ENCODE measurements at regions not wholly inside any gene's neighbourhood (a gene's known extent, or its start where the extent isn't known, plus 50 kb on each side); places are given as distances from the start of the nearest gene placed in this dataset.

DNA sequence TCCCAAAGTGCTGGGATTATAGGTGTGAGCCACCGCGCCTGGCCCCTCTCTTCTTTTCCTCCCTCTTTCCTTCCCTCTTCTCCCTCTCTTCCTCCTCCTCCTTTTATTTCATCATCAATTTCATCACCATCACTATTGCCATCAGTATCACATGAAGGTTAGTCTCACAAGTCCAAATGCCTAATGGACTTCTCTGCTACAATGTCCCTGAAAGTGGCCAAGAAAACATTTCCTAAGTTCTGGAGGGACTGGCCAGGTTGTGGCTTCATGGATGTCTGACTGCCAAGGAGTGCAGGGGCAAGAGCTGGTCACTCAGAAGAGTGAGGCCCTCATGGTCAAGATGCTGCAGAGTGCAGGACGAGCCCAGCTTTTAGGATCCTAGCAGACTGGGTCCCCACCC, 97.6 kb downstream of the SYNE3 start:
- Histone ChIP-seq H2AFZ (ENCODE audit: low read length) (no peak overlapping the region), H3K79me2 (ENCODE audit: insufficient read depth, low read length) (no peaks in the 10 kb centered on the region)
- POLR2A ChIA-PET = no interaction called here

DNA sequence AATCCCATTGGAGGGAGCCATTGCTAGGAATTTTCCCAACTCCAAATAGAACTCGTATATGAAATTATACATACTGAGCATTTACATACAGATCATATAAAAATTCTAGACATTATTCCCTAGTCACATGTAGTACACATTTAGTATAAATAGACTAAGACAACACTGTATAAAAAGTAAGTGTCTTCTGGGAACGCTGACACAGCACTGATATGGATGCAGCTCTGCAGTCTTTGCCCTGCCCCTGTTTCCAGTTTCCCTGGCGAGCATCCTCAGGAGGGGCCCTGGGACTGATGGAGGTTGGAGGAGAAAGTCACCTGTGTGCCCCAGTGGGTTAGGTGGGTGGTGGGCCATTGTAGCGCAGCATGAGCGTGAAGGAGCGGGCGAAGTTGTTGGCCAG, 97.8 kb upstream of the CLMN start:
- 98% methylated on average over 7 of the region's 7 CpGs for WGBS (ENCODE audit: low lambda C conversion rate)
- CTCF ChIA-PET (ENCODE audit: low intra/inter-chr PET ratio, low total read pairs) = no interaction called here
- Histone ChIP-seq H3K9me3 (ENCODE audit: low read length) (no peaks in the 10 kb centered on the region), H2AFZ (ENCODE audit: low read length) (no peak overlapping the region), H3K27me3 (ENCODE audit: control insufficient read depth in 1 of 2, insufficient read depth in 2 of 2, low read length in 2 of 2) (no peaks in the 10 kb centered on the region), H3K4me3 (replicated peaks in 1 of 3; ENCODE audit: insufficient read depth in 1 of 3, low read depth in 2 of 3, low read length in 3 of 3) (no peak overlapping the region), H3K9ac (ENCODE audit: insufficient read depth, low read depth, low read length) (no peak overlapping the region), H3K79me2 (ENCODE audit: insufficient read depth, low read length) (no peaks in the 10 kb centered on the region), H3K4me1 (ENCODE audit: insufficient read depth, low read length) (no peaks in the 10 kb centered on the region), H3K36me3 (replicated peaks in 1 of 2; ENCODE audit: control insufficient read depth in 1 of 2, insufficient read depth in 2 of 2, low read length in 2 of 2) (peaks cover 2 to 30% of the 10 kb centered on the region in 2 experiments; a peak in 4 of 5 replicates), H3K27ac (ENCODE audit: extremely low read length, insufficient read depth, low read length) (no peak overlapping the region), H3K4me2 (ENCODE audit: low read depth, low read length) (no peak overlapping the region), H4K20me1 (ENCODE audit: insufficient read depth, low read length) (no peaks in the 10 kb centered on the region)
- intact Hi-C loops (cut with micrococcal nuclease; ENCODE audit: unreplicated experiment) (no loop called here), in situ Hi-C loops (cut with HindIII; ENCODE audit: extremely low pct_ligation_motif_present, low pct_unique_long_range_greater_than_20kb) (no loop called here)
- POLR2A ChIA-PET = no interaction called here
- ATAC-seq (no peak), FAIRE-seq (no peak), DNase-seq (ENCODE audit: low spot score) (no peak)
- no TSS peak for BruUV-seq (replicated peaks)
- TF ChIP-seq, protein P1, sequence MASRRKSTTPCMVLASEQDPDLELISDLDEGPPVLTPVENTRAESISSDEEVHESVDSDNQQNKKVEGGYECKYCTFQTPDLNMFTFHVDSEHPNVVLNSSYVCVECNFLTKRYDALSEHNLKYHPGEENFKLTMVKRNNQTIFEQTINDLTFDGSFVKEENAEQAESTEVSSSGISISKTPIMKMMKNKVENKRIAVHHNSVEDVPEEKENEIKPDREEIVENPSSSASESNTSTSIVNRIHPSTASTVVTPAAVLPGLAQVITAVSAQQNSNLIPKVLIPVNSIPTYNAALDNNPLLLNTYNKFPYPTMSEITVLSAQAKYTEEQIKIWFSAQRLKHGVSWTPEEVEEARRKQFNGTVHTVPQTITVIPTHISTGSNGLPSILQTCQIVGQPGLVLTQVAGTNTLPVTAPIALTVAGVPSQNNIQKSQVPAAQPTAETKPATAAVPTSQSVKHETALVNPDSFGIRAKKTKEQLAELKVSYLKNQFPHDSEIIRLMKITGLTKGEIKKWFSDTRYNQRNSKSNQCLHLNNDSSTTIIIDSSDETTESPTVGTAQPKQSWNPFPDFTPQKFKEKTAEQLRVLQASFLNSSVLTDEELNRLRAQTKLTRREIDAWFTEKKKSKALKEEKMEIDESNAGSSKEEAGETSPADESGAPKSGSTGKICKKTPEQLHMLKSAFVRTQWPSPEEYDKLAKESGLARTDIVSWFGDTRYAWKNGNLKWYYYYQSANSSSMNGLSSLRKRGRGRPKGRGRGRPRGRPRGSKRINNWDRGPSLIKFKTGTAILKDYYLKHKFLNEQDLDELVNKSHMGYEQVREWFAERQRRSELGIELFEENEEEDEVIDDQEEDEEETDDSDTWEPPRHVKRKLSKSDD (CRISPR knock-in tag; IDR thresholded peaks at IDR 0.05; ENCODE audit: low read depth) = no peak
- TF ChIP-seq PCBP2 (optimal IDR thresholded peaks at IDR 0.05; ENCODE audit: low read depth, low read length, poor library complexity, severe bottlenecking) = no peak
- no peak for TF ChIP-seq NR2F1 (CRISPR knock-in tag; IDR thresholded peaks at IDR 0.05)
- peak; percentile 41 for TF ChIP-seq MAFF (IDR thresholded peaks at IDR 0.05; ENCODE audit: low read depth, low read length)
- peak in 1 of 2 experiments; percentile 57; a peak in 2 of 4 replicates for TF ChIP-seq MAFK (conservative IDR thresholded peaks at IDR 0.05 in 1 of 2, IDR thresholded peaks at IDR 0.05 in 1 of 2; ENCODE audit: low read length in 2 of 2)
- TF ChIP-seq CAMTA2 (CRISPR knock-in tag; IDR thresholded peaks at IDR 0.05; ENCODE audit: borderline replicate concordance) = no peak

More for the DNA sequence above, 97.6 kb downstream of the SYNE3 start:
- FAIRE-seq (no peak), DNase-seq (ENCODE audit: low spot score) (no peak), ATAC-seq (no peak)
- H3K27me3 ChIP-seq (ENCODE audit: control insufficient read depth in 1 of 2, insufficient read depth in 2 of 2, low read length in 2 of 2) = no peaks in the 10 kb centered on the region
- no peak overlapping the region for H3K4me3 ChIP-seq (replicated peaks in 1 of 3; ENCODE audit: insufficient read depth in 1 of 3, low read depth in 2 of 3, low read length in 3 of 3)
- H3K9ac ChIP-seq (ENCODE audit: insufficient read depth, low read depth, low read length) = no peak overlapping the region
- intact Hi-C loops (cut with micrococcal nuclease; ENCODE audit: unreplicated experiment) (no loop called here), in situ Hi-C loops (cut with HindIII; ENCODE audit: extremely low pct_ligation_motif_present, low pct_unique_long_range_greater_than_20kb) (no loop called here)
- no TSS peak for BruUV-seq (replicated peaks)
- H4K20me1 ChIP-seq (ENCODE audit: insufficient read depth, low read length) = no peaks in the 10 kb centered on the region
- TF ChIP-seq ATF7 (IDR thresholded peaks at IDR 0.05) = peak; percentile 32; the same call in 1 of the 2 replicates
- TF ChIP-seq ATF7 (CRISPR knock-in tag; IDR thresholded peaks at IDR 0.05) = no peak
- TF ChIP-seq NFYC (CRISPR knock-in tag; IDR thresholded peaks at IDR 0.05) = no peak
- no peaks in the 10 kb centered on the region for H3K4me1 ChIP-seq (ENCODE audit: insufficient read depth, low read length)
- no peak overlapping the region for H3K4me2 ChIP-seq (ENCODE audit: low read depth, low read length)
- no peak overlapping the region for H3K27ac ChIP-seq (ENCODE audit: extremely low read length, insufficient read depth, low read length)
- no peaks in the 10 kb centered on the region for H3K9me3 ChIP-seq (ENCODE audit: low read length)
- WGBS (ENCODE audit: low lambda C conversion rate) = 99% methylated on average over 3 of the region's 3 CpGs
- peaks cover 2 to 30% of the 10 kb centered on the region in 2 experiments; a peak in 4 of 5 replicates for H3K36me3 ChIP-seq (replicated peaks in 1 of 2; ENCODE audit: control insufficient read depth in 1 of 2, insufficient read depth in 2 of 2, low read length in 2 of 2)
- CTCF ChIA-PET (ENCODE audit: low intra/inter-chr PET ratio, low total read pairs) = no interaction called here

Data from HepG2 (cell line).